DND-41 (cell line): ENCODE measurements at regions not wholly inside any gene's neighbourhood (a gene's known extent, or its start where the extent isn't known, plus 50 kb on each side); places are given as distances from the start of the nearest gene placed in this dataset.

Experiments
- EZH2 ChIP-seq: IDR thresholded peaks from 3 replicates; pipeline ENCODE4 v1.6.1; 2012; ENCODE audit warnings: borderline replicate concordance, low read depth, mild to moderate bottlenecking, moderate library complexity, low read length, inconsistent platforms; ENCODE audit not compliant: severe bottlenecking
- TF ChIP-seq, protein P1 (sequence below): IDR thresholded peaks from 2 replicates; pipeline ENCODE4 v1.5.1; 2012; ENCODE audit warnings: borderline replicate concordance, low read length, moderate library complexity, mild to moderate bottlenecking; ENCODE audit not compliant: poor library complexity, severe bottlenecking; ENCODE audit errors: extremely low read depth

- TF ChIP-seq, protein P1, sequence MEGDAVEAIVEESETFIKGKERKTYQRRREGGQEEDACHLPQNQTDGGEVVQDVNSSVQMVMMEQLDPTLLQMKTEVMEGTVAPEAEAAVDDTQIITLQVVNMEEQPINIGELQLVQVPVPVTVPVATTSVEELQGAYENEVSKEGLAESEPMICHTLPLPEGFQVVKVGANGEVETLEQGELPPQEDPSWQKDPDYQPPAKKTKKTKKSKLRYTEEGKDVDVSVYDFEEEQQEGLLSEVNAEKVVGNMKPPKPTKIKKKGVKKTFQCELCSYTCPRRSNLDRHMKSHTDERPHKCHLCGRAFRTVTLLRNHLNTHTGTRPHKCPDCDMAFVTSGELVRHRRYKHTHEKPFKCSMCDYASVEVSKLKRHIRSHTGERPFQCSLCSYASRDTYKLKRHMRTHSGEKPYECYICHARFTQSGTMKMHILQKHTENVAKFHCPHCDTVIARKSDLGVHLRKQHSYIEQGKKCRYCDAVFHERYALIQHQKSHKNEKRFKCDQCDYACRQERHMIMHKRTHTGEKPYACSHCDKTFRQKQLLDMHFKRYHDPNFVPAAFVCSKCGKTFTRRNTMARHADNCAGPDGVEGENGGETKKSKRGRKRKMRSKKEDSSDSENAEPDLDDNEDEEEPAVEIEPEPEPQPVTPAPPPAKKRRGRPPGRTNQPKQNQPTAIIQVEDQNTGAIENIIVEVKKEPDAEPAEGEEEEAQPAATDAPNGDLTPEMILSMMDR, result no peak
- no peak for TF ChIP-seq EZH2
These were observed 83.6 kb downstream of the CDC42EP3 start for GRCh38 chr2:37587817-37588216.
